Cerebellar nuclear complex (tissue), 1 donor: ENCODE measurements at regions not wholly inside any gene's neighbourhood (a gene's known extent, or its start where the extent isn't known, plus 50 kb on each side); places are given as distances from the start of the nearest gene placed in this dataset.

Experiments
- DNase-seq, 2 experiments: peaks; one replicate each; lab custom pipeline; 2025; lab: John Stamatoyannopoulos, UW

GRCh38 chr20:57896017-57896416 is 186.2 kb upstream of the PMEPA1 start:
- no peak for DNase-seq

GRCh38 chr20:57895161-57895855 is 185.5 kb upstream of the PMEPA1 start:
- no peak for DNase-seq

DNA sequence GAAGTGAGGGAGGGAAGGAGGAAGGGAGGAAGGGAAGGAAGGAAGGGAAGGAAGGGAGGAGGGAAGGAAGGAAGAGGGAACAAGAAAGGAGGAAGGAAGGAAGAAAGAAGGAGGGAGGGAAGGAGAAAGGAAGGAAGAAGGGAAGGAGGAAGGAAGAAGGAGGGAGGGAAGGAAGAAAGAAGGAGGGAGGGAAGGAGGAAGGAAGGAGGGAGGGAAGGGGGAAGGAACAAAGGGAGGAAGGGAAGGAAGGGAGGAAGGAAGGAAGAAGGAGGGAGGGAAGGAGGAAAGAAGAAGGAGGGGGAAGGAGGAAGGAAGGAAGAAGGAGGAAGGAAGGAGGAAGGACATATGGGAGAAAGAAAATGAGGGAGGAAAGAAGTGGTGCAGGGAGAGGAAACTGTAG is 184.7 kb upstream of the PMEPA1 start:
- no peak for DNase-seq

- no peak for DNase-seq
These were observed 184.3 kb upstream of the PMEPA1 start for GRCh38 chr20:57894096-57894495.

DNA sequence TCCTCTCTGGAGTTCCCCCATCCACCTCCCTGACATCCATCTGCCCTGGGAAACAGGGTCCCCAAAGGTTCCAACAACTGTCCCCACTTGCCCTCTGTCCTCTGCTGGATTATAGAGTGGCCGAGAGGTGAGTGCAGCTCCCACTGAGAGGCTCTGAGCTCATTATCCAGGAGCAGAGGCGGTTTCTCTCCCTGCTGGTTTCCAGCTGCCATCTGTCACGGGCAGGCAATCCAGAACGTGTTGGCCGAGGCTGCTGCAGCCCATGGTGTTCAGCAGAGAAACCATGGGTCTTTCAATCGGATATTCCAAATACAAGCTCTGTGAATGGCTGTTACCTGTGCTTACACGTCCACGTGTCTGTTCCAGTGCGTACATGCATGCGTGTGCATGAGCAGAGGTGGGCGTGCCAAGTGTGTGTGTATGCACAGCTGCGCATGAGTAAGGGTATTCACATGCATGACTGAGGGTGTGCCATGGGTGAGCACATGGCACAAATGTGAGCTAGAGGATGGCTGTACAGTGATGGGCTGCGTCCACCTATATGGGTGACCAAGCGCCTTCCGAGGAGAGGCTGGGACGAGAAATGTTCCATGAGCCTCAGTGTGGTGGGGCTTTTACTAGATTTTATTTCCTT is 183.7 kb upstream of the PMEPA1 start:
- no peak for DNase-seq

- no peak for DNase-seq
These were observed 182.7 kb upstream of the PMEPA1 start for GRCh38 chr20:57892471-57892870.

DNA sequence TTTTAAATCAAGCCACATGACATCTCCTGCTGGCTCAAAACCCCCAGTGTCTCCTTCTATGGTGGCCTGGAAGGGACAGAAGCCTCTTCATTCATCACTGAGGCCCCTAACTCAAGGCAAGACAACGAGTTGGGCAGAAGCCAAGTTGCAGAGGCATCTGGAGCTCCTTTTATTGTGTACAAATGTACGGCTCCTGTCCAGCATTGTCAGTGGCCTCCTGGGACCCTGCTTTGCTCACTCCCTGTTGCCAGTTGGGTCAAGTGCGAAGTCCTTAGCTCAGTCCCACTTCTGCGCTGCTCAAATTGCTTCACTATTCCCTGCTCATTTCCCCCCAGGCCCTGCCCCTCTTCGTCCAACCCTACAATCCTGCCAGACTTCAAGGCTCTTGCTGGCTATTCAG is 181.2 kb upstream of the PMEPA1 start:
- no peak for DNase-seq

DNA sequence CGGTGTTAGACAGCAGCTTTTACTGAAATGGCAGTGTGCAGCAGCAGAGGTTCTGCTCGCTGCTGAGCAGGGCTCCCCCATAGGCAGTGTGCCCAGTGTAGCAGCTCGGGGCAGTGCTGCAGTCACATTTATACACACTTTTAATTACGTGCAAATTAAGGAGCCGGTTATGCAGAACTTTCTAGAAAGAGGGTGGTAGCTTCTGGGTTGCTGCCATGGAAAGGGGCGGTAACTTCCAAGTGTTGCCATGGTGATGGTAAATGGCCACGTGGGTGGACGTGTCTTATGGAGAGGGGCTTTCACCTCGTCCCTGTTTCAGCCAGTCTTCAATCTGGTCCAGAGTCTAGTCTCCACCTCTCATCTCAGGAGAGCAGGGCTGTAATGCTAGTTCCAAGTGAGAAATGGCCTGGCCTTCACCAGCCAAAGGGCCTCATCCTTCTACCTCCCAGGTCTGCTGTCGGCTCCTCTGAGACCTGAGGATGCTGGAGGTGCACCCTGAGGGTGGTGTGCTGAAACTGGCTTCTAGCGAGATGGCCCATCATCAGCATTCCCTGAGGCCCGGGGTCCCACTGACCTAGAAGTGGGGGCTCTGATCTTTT is 180.5 kb upstream of the PMEPA1 start:
- no peak for DNase-seq

GRCh38 chr20:57888591-57888990 is 178.8 kb upstream of the PMEPA1 start:
- no peak for DNase-seq

GRCh38 chr20:57884956-57885355 is 175.1 kb upstream of the PMEPA1 start:
- no peak for DNase-seq

- DNase-seq = no peak
These were observed 173.9 kb upstream of the PMEPA1 start for GRCh38 chr20:57883761-57884160.

GRCh38 chr20:57883224-57883623 is 173.4 kb upstream of the PMEPA1 start:
- DNase-seq = no peak

GRCh38 chr20:57882451-57883161 is 172.8 kb upstream of the PMEPA1 start:
- DNase-seq = no peak

DNA sequence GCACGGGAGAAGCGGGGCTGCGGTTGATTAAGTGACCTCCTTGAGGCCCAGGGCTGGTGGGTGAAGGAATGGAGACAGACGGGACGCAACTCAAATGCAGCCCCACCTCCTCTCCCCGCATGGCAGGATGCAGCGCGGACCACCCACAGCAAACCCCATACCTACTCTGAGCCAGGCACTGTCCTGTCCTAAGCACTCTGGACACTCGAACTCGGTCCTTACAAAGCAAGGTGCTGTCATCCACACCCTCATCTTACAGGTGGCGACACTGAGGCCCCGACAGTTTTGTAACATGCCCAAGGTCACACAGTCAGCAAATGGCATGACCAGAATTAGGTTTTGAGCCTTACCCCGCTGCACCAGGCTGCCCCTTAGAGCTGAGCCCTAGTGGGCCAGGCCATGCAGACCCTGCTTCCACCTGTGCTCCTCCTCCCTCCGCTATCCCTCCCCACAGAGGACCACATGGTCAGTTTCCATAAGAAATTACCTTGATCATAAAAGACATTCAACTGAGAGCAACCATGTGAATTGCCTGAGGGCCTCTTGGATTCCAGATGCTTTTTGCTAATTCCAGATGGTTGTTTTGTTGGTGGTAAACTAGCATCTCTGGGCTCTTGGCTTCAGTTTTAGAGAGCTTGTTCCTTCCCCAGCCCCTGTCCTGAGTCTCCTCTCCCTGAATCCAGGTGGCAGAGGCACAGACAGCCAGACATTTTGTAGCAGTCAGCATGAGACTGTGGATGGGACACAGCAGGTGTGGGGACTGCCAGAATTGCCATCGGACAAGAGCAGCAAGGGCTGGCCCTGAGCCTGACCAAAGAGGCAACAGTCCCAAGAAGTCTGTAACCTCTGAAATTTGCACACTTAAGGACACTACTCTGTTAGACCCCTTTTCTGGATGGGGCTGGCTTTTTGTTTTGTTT is 171.9 kb upstream of the PMEPA1 start:
- DNase-seq = no peak

GRCh38 chr20:57880571-57880892 is 170.7 kb upstream of the PMEPA1 start:
- no peak for DNase-seq

- DNase-seq = no peak
These were observed 170.2 kb upstream of the PMEPA1 start for GRCh38 chr20:57879779-57880570.

DNA sequence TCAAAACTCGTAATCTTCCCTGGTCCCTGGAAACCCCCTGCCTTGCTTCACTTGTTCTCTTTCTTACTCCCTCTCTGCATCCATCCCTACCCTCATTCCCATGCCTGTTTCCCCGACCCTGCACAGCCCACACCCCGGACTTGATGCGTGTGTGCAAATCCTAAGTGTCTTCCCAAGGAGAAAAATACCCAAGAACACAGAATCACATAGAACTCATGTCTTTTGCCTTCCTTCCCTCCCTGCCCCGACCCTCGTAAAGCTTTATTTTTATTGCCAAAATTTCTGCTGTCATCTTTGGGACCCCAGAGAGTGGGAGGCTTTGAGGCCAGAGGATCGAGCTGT is 169.6 kb upstream of the PMEPA1 start:
- no peak for DNase-seq

DNA sequence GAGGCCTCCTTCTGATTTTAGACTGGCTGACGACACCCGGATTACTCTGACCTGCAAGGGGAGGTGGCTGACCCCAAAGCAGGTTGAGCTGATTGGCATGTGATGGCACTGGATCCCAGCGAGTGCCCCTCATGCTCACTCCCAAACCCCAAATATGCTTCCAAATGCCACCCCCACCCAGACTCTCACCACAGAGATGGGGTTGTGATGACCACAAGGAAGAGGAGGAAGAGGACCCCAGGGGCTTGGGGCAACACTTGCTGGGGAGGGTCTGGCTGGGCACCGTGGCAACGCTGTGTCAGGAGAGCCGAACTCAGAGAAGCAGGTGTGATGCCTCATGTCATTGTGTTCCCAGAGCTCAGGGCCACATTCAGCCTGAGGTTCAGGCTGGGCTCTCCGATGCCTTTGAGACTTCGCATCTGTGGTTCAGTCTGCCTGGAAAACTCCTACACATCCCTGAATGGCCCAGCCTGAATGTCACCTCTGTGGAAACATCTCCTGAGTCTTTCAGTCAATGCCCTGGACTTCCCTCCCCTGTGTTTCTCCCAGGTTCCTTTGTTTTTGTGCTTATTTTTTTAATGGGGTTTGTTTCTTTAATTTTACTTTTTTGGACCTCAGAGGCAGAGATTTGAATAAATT is 169.1 kb upstream of the PMEPA1 start:
- no peak for DNase-seq

GRCh38 chr20:57877995-57878394 is 168.2 kb upstream of the PMEPA1 start:
- no peak for DNase-seq

- DNase-seq = no peak
These were observed 167.5 kb upstream of the PMEPA1 start for GRCh38 chr20:57877131-57877824.
